ENCODE measurements at regions not wholly inside any gene's neighbourhood (a gene's known extent, or its start where the extent isn't known, plus 50 kb on each side); places are given as distances from the start of the nearest gene placed in this dataset.

DNA sequence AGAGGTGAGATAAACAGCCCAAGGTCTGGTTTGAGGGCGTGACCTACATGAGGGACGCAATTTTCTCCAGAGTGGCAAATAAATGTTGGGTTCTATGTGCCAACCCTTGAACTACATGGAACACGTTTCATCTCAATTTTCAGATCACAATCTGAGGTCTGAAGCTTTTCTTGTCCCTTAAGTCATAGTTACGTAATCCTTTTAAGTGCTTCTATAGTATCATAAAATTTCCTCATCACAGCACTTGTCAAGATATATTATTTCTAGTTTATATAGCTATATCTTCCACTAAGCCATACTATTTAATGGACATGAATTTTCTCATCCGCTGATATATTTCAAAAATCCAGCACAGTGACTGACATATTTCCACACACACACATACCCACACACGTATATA, 53.1 kb upstream of the GRIN3A start:
- H3K4me1 ChIP-seq = no peaks in the 10 kb centered on the region
- H3K9me3 ChIP-seq = no peaks in the 10 kb centered on the region
- no peak overlapping the region for H3K27ac ChIP-seq
- DNase-seq = no peak
- H3K36me3 ChIP-seq = no peaks in the 10 kb centered on the region
- no peak for TF ChIP-seq POLR2AphosphoS5 (IDR thresholded peaks at IDR 0.05)
- TF ChIP-seq POLR2A (IDR thresholded peaks at IDR 0.05) = no peak
- no peak for TF ChIP-seq EP300 (IDR thresholded peaks at IDR 0.05)
- TF ChIP-seq, protein P1, sequence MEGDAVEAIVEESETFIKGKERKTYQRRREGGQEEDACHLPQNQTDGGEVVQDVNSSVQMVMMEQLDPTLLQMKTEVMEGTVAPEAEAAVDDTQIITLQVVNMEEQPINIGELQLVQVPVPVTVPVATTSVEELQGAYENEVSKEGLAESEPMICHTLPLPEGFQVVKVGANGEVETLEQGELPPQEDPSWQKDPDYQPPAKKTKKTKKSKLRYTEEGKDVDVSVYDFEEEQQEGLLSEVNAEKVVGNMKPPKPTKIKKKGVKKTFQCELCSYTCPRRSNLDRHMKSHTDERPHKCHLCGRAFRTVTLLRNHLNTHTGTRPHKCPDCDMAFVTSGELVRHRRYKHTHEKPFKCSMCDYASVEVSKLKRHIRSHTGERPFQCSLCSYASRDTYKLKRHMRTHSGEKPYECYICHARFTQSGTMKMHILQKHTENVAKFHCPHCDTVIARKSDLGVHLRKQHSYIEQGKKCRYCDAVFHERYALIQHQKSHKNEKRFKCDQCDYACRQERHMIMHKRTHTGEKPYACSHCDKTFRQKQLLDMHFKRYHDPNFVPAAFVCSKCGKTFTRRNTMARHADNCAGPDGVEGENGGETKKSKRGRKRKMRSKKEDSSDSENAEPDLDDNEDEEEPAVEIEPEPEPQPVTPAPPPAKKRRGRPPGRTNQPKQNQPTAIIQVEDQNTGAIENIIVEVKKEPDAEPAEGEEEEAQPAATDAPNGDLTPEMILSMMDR (IDR thresholded peaks at IDR 0.05) = no peak
- no peak overlapping the region for H3K4me3 ChIP-seq
- no peaks in the 10 kb centered on the region for H3K27me3 ChIP-seq
- no peak for ATAC-seq (ENCODE audit: low FRiP score in 2 of 2)
- 59 to 67% methylated on average over 6 of the region's 6 CpGs for WGBS, 2 donors

Small RNAs in the stretch of these regions (small RNA-seq; reads per million reads assigned to genes)
- 0 reads per million in 4 donors for gene RNU6-329P

Data from upper lobe of left lung (tissue), 6 donors.